ENCODE measurements at regions not wholly inside any gene's neighbourhood (a gene's known extent, or its start where the extent isn't known, plus 50 kb on each side); places are given as distances from the start of the nearest gene placed in this dataset.

DNA sequence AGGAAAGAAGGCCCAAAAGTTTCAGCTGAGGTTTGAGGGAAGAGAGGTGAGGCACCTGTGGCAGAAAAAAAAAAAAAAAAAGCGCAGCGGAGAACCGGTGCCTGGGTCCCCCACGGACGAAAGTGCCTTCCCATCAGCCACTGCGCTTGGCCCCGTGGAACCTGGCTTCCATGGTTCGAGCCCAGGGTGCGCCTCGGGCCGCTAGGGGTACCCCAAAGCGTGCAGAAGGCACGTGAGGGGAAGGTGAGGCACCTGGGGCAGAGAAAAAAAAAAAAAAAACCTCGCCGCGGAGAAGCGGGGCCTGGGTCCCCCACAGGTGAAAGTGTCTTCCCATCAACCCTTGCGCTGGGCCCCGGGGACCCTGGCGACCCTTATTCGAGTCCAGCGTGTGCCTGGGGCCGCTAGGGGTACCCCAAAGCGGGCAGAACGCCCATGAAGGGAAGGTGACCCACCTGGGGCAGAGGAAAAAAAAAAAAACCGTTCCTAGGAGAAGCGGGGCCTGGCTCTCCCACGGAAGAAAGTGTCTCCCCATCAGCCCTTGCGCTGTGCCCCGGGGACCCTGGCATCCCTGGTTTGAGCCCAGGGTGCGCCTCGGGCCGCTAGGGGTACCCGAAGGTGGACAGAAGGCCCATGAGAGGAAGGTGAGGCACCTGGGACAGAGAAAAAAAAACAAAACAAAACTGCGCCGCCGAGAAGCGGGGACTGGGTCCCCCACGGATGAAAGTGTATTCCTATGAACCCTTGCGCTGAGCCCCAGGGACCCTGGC, 228.6 kb downstream of the CCDC74A start:
- TF ChIP-seq POLR2A (IDR thresholded peaks at IDR 0.05) (no peak), CTCF (IDR thresholded peaks at IDR 0.05) (no peak)

Measured in heart left ventricle (tissue), 13 donors.